GM06990 (cell line): ENCODE measurements at regions not wholly inside any gene's neighbourhood (a gene's known extent, or its start where the extent isn't known, plus 50 kb on each side); places are given as distances from the start of the nearest gene placed in this dataset.
"Not testable (repeated sequence)": the region's sequence is repeated elsewhere in the genome, so short reads cannot be mapped to it uniquely, and the experiment has no call there.

Source experiments
- DNase-seq: peaks from one replicate; pipeline ENCODE4 v3.0.0-alpha.2; 2011; ENCODE audit not compliant: insufficient read length; ENCODE audit errors: extremely low read depth
- H3K27me3 ChIP-seq: replicated peaks from 2 replicates; pipeline ENCODE4 v1.6.0; 2011; ENCODE audit warnings: low read length; ENCODE audit not compliant: control insufficient read depth, insufficient read depth
- H3K36me3 ChIP-seq: 2 replicates; pipeline ENCODE4 v1.5.1; 2011; ENCODE audit warnings: low read length; ENCODE audit not compliant: control insufficient read depth, insufficient read depth
- H3K4me3 ChIP-seq: replicated peaks from 2 replicates; pipeline ENCODE4 v1.5.1; 2011; ENCODE audit warnings: low read depth, mild to moderate bottlenecking, control low read depth, low read length
- CTCF ChIP-seq: IDR thresholded peaks from 2 replicates; pipeline ENCODE4 v1.5.1; 2011; ENCODE audit warnings: low read length, control low read depth, mild to moderate bottlenecking, inconsistent platforms; ENCODE audit not compliant: insufficient read depth, poor library complexity, severe bottlenecking

DNA sequence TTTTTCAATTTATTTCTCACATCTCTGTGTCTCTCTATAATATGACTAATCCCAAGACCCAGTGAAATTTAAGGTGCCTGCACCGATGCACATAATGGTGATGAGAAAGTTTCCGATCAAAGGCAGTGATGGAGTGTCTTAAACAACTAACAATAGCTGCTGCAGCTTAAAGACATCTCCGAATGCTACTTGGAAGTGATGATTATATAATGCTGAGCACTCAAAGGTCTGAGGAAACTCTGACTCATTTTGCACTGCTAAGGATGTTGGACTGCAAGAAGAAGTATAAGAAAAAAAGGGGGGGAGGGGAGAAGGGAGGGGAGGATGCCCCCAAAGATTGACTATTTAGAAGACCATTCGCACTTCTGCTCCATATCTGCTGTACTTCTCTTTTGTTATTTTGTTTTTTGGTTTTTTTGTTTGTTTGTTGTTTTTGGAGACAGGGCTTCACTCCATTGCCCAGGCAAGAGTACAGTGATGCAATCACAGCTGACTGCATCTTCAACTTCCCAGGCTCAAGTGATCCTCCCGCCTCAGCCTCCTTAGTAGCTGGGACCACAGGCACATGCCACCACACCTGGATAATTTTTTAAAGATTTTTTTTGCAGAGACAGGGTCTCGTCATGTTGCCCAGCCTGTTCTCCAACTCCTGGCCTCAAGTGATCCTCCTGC, 192.2 kb downstream of the HSD17B3 start:
- DNase-seq, result no peak
- no peak for TF ChIP-seq CTCF
- Histone ChIP-seq H3K27me3 (no peaks in the 10 kb centered on the region), H3K4me3 (no peak overlapping the region), H3K36me3 (no peaks in the 10 kb centered on the region)

DNA sequence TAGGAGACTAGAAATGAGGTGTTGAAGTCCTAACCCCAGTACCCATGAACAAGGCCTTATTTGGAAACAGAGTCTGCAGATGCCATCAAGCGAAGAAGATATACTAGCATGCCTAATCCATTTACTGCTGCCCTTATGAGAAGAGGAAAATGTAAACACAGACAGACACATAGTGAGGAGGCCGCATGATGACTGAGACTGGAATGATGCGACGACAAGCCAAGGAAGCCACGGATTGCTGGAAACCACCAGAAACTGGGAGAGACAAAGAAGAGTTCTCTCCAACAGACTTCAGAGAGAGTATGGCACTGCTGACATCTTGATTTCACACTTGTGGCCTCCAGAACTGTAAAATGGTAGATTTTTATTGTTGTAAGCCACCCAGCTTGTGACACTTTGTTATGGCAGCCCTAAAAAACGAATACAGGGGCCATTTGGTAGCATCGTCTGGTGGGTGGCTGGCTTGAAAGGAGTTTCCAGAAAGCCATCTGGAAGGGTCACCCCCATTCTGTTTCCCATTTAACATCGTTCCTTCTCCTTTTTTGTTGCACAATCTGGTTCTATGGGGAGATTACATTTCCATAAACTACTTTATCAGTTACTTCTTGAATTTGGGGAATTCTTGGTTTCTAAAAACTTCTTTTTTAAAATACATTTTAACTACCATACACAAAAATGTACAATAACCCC, 193.1 kb downstream of the HSD17B3 start:
- no peaks in the 10 kb centered on the region for H3K27me3 ChIP-seq
- H3K4me3 ChIP-seq, result no peak overlapping the region
- DNase-seq, result no peak
- TF ChIP-seq CTCF, result no peak
- no peaks in the 10 kb centered on the region for H3K36me3 ChIP-seq

GRCh38 chr9:96107436-96107835, 194.5 kb downstream of the HSD17B3 start:
- no peak for DNase-seq
- Histone ChIP-seq H3K4me3 (no peak overlapping the region), H3K27me3 (no peaks in the 10 kb centered on the region), H3K36me3 (no peaks in the 10 kb centered on the region)
- TF ChIP-seq CTCF, result no peak

GRCh38 chr9:96100385-96101300, 201.3 kb downstream of the HSD17B3 start:
- DNase-seq, result no peak
- no peak overlapping the region for H3K4me3 ChIP-seq
- TF ChIP-seq CTCF, result no peak
- H3K27me3 ChIP-seq, result no peaks in the 10 kb centered on the region
- no peaks in the 10 kb centered on the region for H3K36me3 ChIP-seq

GRCh38 chr9:96090630-96091029, 211.3 kb downstream of the HSD17B3 start:
- not testable (repeated sequence) for DNase-seq, H3K36me3 ChIP-seq, H3K4me3 ChIP-seq, H3K27me3 ChIP-seq

- Histone ChIP-seq H3K36me3 (no peaks in the 10 kb centered on the region), H3K4me3 (no peak overlapping the region), H3K27me3 (no peaks in the 10 kb centered on the region; the same call in 1 of the 2 replicates)
- TF ChIP-seq CTCF, result no peak
- DNase-seq, result no peak
These were observed 212.4 kb downstream of the HSD17B3 start for GRCh38 chr9:96089452-96090085.
